ENCODE measurements at regions not wholly inside any gene's neighbourhood (a gene's known extent, or its start where the extent isn't known, plus 50 kb on each side); places are given as distances from the start of the nearest gene placed in this dataset.

GRCh38 chrY:19065119-19065518 lies 291.6 kb upstream of the HSFY2 start:
- DNase-seq (ENCODE audit: low spot score in 2 of 2) (no peak), FAIRE-seq (no peak)

GRCh38 chrY:19059733-19060132 lies 286.2 kb upstream of the HSFY2 start:
- FAIRE-seq (no peak), DNase-seq (ENCODE audit: low spot score in 2 of 2) (no peak)

GRCh38 chrY:19058831-19059370 lies 285.4 kb upstream of the HSFY2 start:
- DNase-seq (ENCODE audit: low spot score in 2 of 2), result no peak

GRCh38 chrY:19056138-19056469 lies 282.6 kb upstream of the HSFY2 start:
- DNase-seq (ENCODE audit: low spot score in 2 of 2), result no peak
- FAIRE-seq, result no peak

More at GRCh38 chrY:19058831-19059370, 285.4 kb upstream of the HSFY2 start:
- FAIRE-seq, result no peak

- no peak for FAIRE-seq
- no peak for DNase-seq (ENCODE audit: low spot score in 2 of 2)
These were observed 281.9 kb upstream of the HSFY2 start for GRCh38 chrY:19055232-19056137.

GRCh38 chrY:19053806-19054205 lies 280.3 kb upstream of the HSFY2 start:
- DNase-seq (ENCODE audit: low spot score in 2 of 2) (no peak), FAIRE-seq (no peak)

- DNase-seq (ENCODE audit: low spot score in 2 of 2) (no peak), FAIRE-seq (no peak)
These were observed 277.5 kb upstream of the HSFY2 start for GRCh38 chrY:19051021-19051420.

- DNase-seq (ENCODE audit: low spot score in 2 of 2) (no peak), FAIRE-seq (no peak)
These were observed 269.5 kb upstream of the HSFY2 start for GRCh38 chrY:19042984-19043442.

GRCh38 chrY:19042306-19042958 lies 268.9 kb upstream of the HSFY2 start:
- no peak for FAIRE-seq

GRCh38 chrY:19026631-19027030 lies 253.1 kb upstream of the HSFY2 start:
- FAIRE-seq, result no peak

More at GRCh38 chrY:19042306-19042958, 268.9 kb upstream of the HSFY2 start:
- DNase-seq (ENCODE audit: low spot score in 2 of 2), result no peak

GRCh38 chrY:19023934-19024333 lies 250.4 kb upstream of the HSFY2 start:
- no peak for FAIRE-seq
- DNase-seq (ENCODE audit: low spot score in 2 of 2), result no peak

More at GRCh38 chrY:19026631-19027030, 253.1 kb upstream of the HSFY2 start:
- DNase-seq (ENCODE audit: low spot score in 2 of 2), result no peak

GRCh38 chrY:19020193-19020592 lies 246.7 kb upstream of the HSFY2 start:
- DNase-seq (ENCODE audit: low spot score in 2 of 2), result no peak
- FAIRE-seq, result no peak

- DNase-seq (ENCODE audit: low spot score in 2 of 2) (no peak), FAIRE-seq (no peak)
These were observed 243.5 kb upstream of the HSFY2 start for GRCh38 chrY:19016990-19017389.

GRCh38 chrY:19015854-19016253 lies 242.3 kb upstream of the HSFY2 start:
- FAIRE-seq, result no peak
- no peak for DNase-seq (ENCODE audit: low spot score in 2 of 2)

- no peak for FAIRE-seq
- no peak for DNase-seq (ENCODE audit: low spot score in 2 of 2)
These were observed 241.7 kb upstream of the HSFY2 start for GRCh38 chrY:19015213-19015612.

- FAIRE-seq, result no peak
- DNase-seq (ENCODE audit: low spot score in 2 of 2), result no peak
These were observed 239.4 kb upstream of the HSFY2 start for GRCh38 chrY:19012985-19013384.

- DNase-seq (ENCODE audit: low spot score in 2 of 2), result no peak
- no peak for FAIRE-seq
These were observed 238.1 kb upstream of the HSFY2 start for GRCh38 chrY:19011605-19012090.

- FAIRE-seq, result no peak
- no peak for DNase-seq (ENCODE audit: low spot score in 2 of 2)
These were observed 232.7 kb upstream of the HSFY2 start for GRCh38 chrY:19006234-19006633.

- DNase-seq (ENCODE audit: low spot score in 2 of 2), result no peak
- FAIRE-seq, result no peak
These were observed 232.0 kb upstream of the HSFY2 start for GRCh38 chrY:19005579-19005978.

GRCh38 chrY:18997635-18998240 lies 224.2 kb upstream of the HSFY2 start:
- FAIRE-seq (no peak), DNase-seq (ENCODE audit: low spot score in 2 of 2) (no peak)

- DNase-seq (ENCODE audit: low spot score in 2 of 2), result no peak
- no peak for FAIRE-seq
These were observed 219.9 kb upstream of the HSFY2 start for GRCh38 chrY:18993480-18993879.

Data from frontal cortex (tissue), 3 donors.